Endothelial cell of umbilical vein (primary cell): ENCODE measurements at regions not wholly inside any gene's neighbourhood (a gene's known extent, or its start where the extent isn't known, plus 50 kb on each side); places are given as distances from the start of the nearest gene placed in this dataset.

Source experiments
- BruUV-seq: library from RNA; stranded (reverse); fragments of 400-500 nt; replicated peaks from 2 replicates; lab custom pipeline; 2021; lab: Mats Ljungman, UMichigan
- CTCF ChIA-PET: fragments of 300-600, 350-600 bp; sonication (Branson Sonifier 250); formaldehyde crosslinking; loops from one replicate; lab custom pipeline; 2021; ENCODE audit warnings: antibody characterized with exemption, inconsistent platforms; lab: Charles Lee
- POLR2A ChIA-PET: fragments of 300-600, 350-600 bp; sonication (Branson Sonifier 250); formaldehyde crosslinking; loops from one replicate; lab custom pipeline; 2021; ENCODE audit warnings: antibody characterized with exemption, inconsistent platforms; lab: Charles Lee
- DNase-seq: peaks from one replicate; pipeline ENCODE4 v3.0.0-alpha.2; 2011; ENCODE audit warnings: low read depth, low spot score
- FAIRE-seq: peaks from 2 replicates; lab custom pipeline; 2011; peaks lifted over from hg19 to GRCh38; lab: Jason Lieb, UNC
- H2AFZ ChIP-seq: 2 replicates; pipeline ENCODE4 v1.6.0; 2012; ENCODE audit warnings: low read depth, low read length, control low read depth, inconsistent platforms
- H3K27ac ChIP-seq: 2 replicates; pipeline ENCODE4 v1.5.1; 2011; ENCODE audit warnings: low read depth, mild to moderate bottlenecking, control low read depth, low read length, moderate library complexity; ENCODE audit not compliant: insufficient read depth
- H3K27me3 ChIP-seq, 2 experiments: 2 replicates each; pipeline versions ENCODE4 v1.6.0 to v1.6.1; 2011; ENCODE audit warnings: low read length in 2 of 2, mixed read lengths in 1 of 2; ENCODE audit not compliant: control insufficient read depth in 2 of 2, insufficient read depth in 2 of 2
- H3K36me3 ChIP-seq, 2 experiments: 2 replicates in 1 of 2; 3 replicates in 1 of 2; pipeline ENCODE4 v1.5.1; 2011; ENCODE audit warnings: low read length in 2 of 2, mild to moderate bottlenecking in 1 of 2, moderate library complexity in 1 of 2; ENCODE audit not compliant: control insufficient read depth in 2 of 2, insufficient read depth in 2 of 2; ENCODE audit errors: extremely low read depth in 1 of 2
- H3K4me1 ChIP-seq: 3 replicates; pipeline ENCODE4 v1.5.1; 2011; ENCODE audit warnings: mild to moderate bottlenecking, low read length; ENCODE audit not compliant: control insufficient read depth, insufficient read depth; ENCODE audit errors: extremely low read depth
- H3K4me2 ChIP-seq: 2 replicates; pipeline ENCODE4 v1.6.1; 2011; ENCODE audit warnings: low read length, control low read depth, mixed read lengths; ENCODE audit not compliant: insufficient read depth
- H3K4me3 ChIP-seq, 3 experiments: fragments of 200-600 bp in 1 of 3; sonication (generic), shearing (Covaris generic) in 1 of 3; replicated peaks in 1 of 3; 2 replicates each; pipeline ENCODE4 v1.5.1; 2011 to 2016; ENCODE audit warnings: control low read depth in 3 of 3, low read length in 3 of 3, mild to moderate bottlenecking in 2 of 3, inconsistent platforms in 1 of 3, low read depth in 1 of 3, moderate library complexity in 1 of 3; ENCODE audit not compliant: insufficient read depth in 1 of 3
- H3K79me2 ChIP-seq: 2 replicates; pipeline ENCODE4 v1.6.0; 2012; ENCODE audit warnings: low read length, inconsistent platforms; ENCODE audit not compliant: control insufficient read depth, insufficient read depth
- H3K9ac ChIP-seq: replicated peaks from 2 replicates; pipeline ENCODE3; 2011; ENCODE audit warnings: low read length, control low read depth; ENCODE audit not compliant: insufficient read depth; ENCODE audit errors: extremely low read depth
- H3K9me1 ChIP-seq: replicated peaks from 3 replicates; pipeline ENCODE4 v1.6.0; 2011; ENCODE audit warnings: mild to moderate bottlenecking, low read length; ENCODE audit not compliant: control insufficient read depth, insufficient read depth; ENCODE audit errors: extremely low read depth
- H3K9me3 ChIP-seq: replicated peaks from 2 replicates; pipeline ENCODE4 v1.5.1; 2012; ENCODE audit warnings: low read length, inconsistent platforms; ENCODE audit not compliant: control insufficient read depth, insufficient read depth
- H4K20me1 ChIP-seq: replicated peaks from 2 replicates; pipeline ENCODE3; 2011; ENCODE audit warnings: mild to moderate bottlenecking, low read length; ENCODE audit not compliant: control insufficient read depth, insufficient read depth; ENCODE audit errors: extremely low read depth
- EZH2 ChIP-seq: IDR thresholded peaks from 2 replicates; pipeline ENCODE4 v1.6.1; 2012; ENCODE audit warnings: borderline replicate concordance, low read depth, mild to moderate bottlenecking, moderate library complexity, low read length, inconsistent platforms; ENCODE audit not compliant: severe bottlenecking
- FOS ChIP-seq: IDR thresholded peaks from 2 replicates; pipeline ENCODE4 v1.6.1; 2011; ENCODE audit warnings: mild to moderate bottlenecking, low read length, moderate library complexity, borderline replicate concordance; ENCODE audit not compliant: insufficient read depth
- GATA2 ChIP-seq: IDR thresholded peaks from 2 replicates; pipeline ENCODE4 v1.7.0; 2011; ENCODE audit warnings: low read depth, mild to moderate bottlenecking, moderate library complexity, mixed read lengths, low read length; ENCODE audit not compliant: insufficient read length, insufficient read depth
- JUN ChIP-seq: IDR thresholded peaks from 2 replicates; pipeline ENCODE4 v1.6.1; 2011; ENCODE audit warnings: borderline replicate concordance, low read depth; ENCODE audit not compliant: insufficient read length, insufficient read depth
- MYC ChIP-seq: IDR thresholded peaks from one replicate; pipeline ENCODE4 v1.6.1; 2011; ENCODE audit warnings: mild to moderate bottlenecking, low read depth, low read length
- POLR2A ChIP-seq: IDR thresholded peaks from 2 replicates; pipeline ENCODE4 v1.6.1; 2012; ENCODE audit warnings: low read depth, mild to moderate bottlenecking, control low read depth, low read length
- POLR2AphosphoS5 ChIP-seq: IDR thresholded peaks from 2 replicates; pipeline ENCODE4 v1.6.1; 2012; ENCODE audit warnings: low read depth, mild to moderate bottlenecking, control low read depth, low read length, moderate library complexity; ENCODE audit not compliant: insufficient read depth
- dilution Hi-C: fragments of 300-500 bp; cut with MboI; formaldehyde crosslinking; loops from one replicate; pipeline ENCODE4 v1.15.0; 2019; ENCODE audit warnings: low sequenced_read_pairs; ENCODE audit not compliant: extremely low pct_ligation_motif_present
- intact Hi-C: fragments of 100-400 bp; cut with micrococcal nuclease; formaldehyde crosslinking; loops from one replicate; pipeline ENCODE4 v1.10.0; 2022
- TF ChIP-seq, protein P1 (sequence below): IDR thresholded peaks from 2 replicates; pipeline ENCODE4 v1.6.1; 2011; ENCODE audit not compliant: insufficient read depth, insufficient read length
- TF ChIP-seq, protein P2 (sequence below), 2 donors: IDR thresholded peaks; 1 replicate in 1 of 2; 2 replicates in 1 of 2; pipeline ENCODE4 v1.5.1; 2011; ENCODE audit warnings: low read length in 2 of 2, mild to moderate bottlenecking in 2 of 2, moderate library complexity in 2 of 2, control low read depth in 1 of 2, inconsistent platforms in 1 of 2, low read depth in 1 of 2; ENCODE audit not compliant: insufficient read depth in 1 of 2; ENCODE audit errors: extremely low read depth in 1 of 2

DNA sequence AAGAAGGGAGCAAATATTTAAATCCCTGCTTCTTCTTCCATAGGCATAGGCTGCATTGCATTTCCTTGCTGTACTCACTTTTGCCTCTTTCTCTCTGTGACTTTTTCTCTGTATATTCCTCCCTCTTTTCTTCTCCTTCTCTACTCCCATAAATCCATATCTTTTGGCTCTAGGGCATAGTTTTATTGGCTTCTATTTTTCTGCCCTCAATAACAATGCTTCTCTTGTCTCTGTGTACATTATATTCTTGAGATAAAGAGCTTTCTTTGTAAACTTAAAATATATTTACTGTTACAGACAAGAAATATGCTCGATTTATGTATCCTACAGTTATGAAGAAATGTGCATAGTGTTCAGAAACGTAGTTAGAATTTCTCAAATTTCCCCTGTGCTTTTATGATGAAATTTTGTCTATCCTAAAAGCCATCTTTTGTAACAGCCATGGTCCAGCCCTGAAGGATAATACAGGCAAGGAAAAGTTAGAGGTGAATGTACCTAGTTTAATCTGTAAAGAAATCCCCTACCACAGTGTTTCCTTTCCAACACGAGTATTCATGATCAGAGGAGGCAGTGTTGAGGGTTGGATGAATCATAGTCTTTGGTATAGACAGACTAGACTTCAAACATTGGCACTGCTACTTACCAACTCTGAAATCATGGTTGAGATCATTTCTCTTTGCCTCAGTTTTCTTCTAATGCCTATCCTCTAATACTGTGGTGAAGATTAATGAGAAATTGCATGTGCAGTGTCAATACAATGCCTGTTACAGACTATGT is 173.3 kb upstream of the FAR2 start:
- Histone ChIP-seq H3K79me2 (no peaks in the 10 kb centered on the region), H3K27me3 (no peaks in the 10 kb centered on the region), H3K4me1 (no peaks in the 10 kb centered on the region), H3K27ac (no peak overlapping the region), H3K9ac (no peak overlapping the region), H4K20me1 (no peaks in the 10 kb centered on the region), H3K9me3 (no peaks in the 10 kb centered on the region), H3K4me3 (no peak overlapping the region), H2AFZ (no peak overlapping the region), H3K9me1 (no peaks in the 10 kb centered on the region), H3K36me3 (no peaks in the 10 kb centered on the region), H3K4me2 (no peak overlapping the region)
- BruUV-seq = no TSS peak
- POLR2A ChIA-PET = no interaction called here
- intact Hi-C loops = no loop called here
- dilution Hi-C loops = no loop called here
- CTCF ChIA-PET = interaction anchor here (2.4 kb wide), 1 partner anchor 10 kb away, joined by 6 read pairs; no protein-coding TSS in a partner anchor
- DNase-seq (no peak), FAIRE-seq (no peak)
- TF ChIP-seq GATA2 (no peak), MYC (no peak), POLR2AphosphoS5 (no peak), EZH2 (no peak), JUN (no peak), POLR2A (no peak), FOS (no peak)
- TF ChIP-seq, protein P1, sequence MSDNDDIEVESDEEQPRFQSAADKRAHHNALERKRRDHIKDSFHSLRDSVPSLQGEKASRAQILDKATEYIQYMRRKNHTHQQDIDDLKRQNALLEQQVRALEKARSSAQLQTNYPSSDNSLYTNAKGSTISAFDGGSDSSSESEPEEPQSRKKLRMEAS = no peak
- TF ChIP-seq, protein P2, sequence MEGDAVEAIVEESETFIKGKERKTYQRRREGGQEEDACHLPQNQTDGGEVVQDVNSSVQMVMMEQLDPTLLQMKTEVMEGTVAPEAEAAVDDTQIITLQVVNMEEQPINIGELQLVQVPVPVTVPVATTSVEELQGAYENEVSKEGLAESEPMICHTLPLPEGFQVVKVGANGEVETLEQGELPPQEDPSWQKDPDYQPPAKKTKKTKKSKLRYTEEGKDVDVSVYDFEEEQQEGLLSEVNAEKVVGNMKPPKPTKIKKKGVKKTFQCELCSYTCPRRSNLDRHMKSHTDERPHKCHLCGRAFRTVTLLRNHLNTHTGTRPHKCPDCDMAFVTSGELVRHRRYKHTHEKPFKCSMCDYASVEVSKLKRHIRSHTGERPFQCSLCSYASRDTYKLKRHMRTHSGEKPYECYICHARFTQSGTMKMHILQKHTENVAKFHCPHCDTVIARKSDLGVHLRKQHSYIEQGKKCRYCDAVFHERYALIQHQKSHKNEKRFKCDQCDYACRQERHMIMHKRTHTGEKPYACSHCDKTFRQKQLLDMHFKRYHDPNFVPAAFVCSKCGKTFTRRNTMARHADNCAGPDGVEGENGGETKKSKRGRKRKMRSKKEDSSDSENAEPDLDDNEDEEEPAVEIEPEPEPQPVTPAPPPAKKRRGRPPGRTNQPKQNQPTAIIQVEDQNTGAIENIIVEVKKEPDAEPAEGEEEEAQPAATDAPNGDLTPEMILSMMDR (IDR thresholded peaks at IDR 0.05; ENCODE audit: extremely low read depth in 1 of 2, insufficient read depth in 1 of 2, low read depth in 1 of 2, low read length in 2 of 2) = no peak
